ENCODE measurements at regions not wholly inside any gene's neighbourhood (a gene's known extent, or its start where the extent isn't known, plus 50 kb on each side); places are given as distances from the start of the nearest gene placed in this dataset.

GRCh38 chr1:5662744-5663126, 329.5 kb downstream of the NPHP4 start:
- Histone ChIP-seq H3K9ac (no peak overlapping the region), H3K79me2 (no peaks in the 10 kb centered on the region), H3K9me3 (ENCODE audit: control insufficient read depth, low read length) (no peaks in the 10 kb centered on the region), H3K36me3 (ENCODE audit: control insufficient read depth, insufficient read depth, low read length) (no peaks in the 10 kb centered on the region), H3K27me3 (ENCODE audit: control insufficient read depth, insufficient read depth, low read length) (no peaks in the 10 kb centered on the region), H3K4me3 (ENCODE audit: low read depth, low read length) (no peak overlapping the region), H3K4me2 (ENCODE audit: low read length) (no peak overlapping the region), H3K27ac (no peak overlapping the region), H3K4me1 (no peaks in the 10 kb centered on the region), H2AFZ (no peak overlapping the region)
- no peak for TF ChIP-seq CTCF (IDR thresholded peaks at IDR 0.05)

- Histone ChIP-seq H3K27ac (no peak overlapping the region), H3K79me2 (no peaks in the 10 kb centered on the region), H3K4me1 (no peaks in the 10 kb centered on the region), H3K36me3 (ENCODE audit: control insufficient read depth, insufficient read depth, low read length) (no peaks in the 10 kb centered on the region), H3K4me2 (ENCODE audit: low read length) (no peak overlapping the region), H3K9ac (no peak overlapping the region), H2AFZ (no peak overlapping the region), H3K4me3 (ENCODE audit: low read depth, low read length) (no peak overlapping the region), H3K27me3 (ENCODE audit: control insufficient read depth, insufficient read depth, low read length) (no peaks in the 10 kb centered on the region), H3K9me3 (ENCODE audit: control insufficient read depth, low read length) (no peaks in the 10 kb centered on the region)
- TF ChIP-seq CTCF (IDR thresholded peaks at IDR 0.05) = no peak
Measured at GRCh38 chr1:5662086-5662743, 330.0 kb downstream of the NPHP4 start.

- no peak overlapping the region for H2AFZ ChIP-seq
- TF ChIP-seq CTCF (IDR thresholded peaks at IDR 0.05) = no peak
- H3K4me1 ChIP-seq = no peaks in the 10 kb centered on the region
Measured at GRCh38 chr1:5661196-5662085, 330.8 kb downstream of the NPHP4 start.

GRCh38 chr1:5660141-5660935, 331.9 kb downstream of the NPHP4 start:
- no peak for TF ChIP-seq CTCF (IDR thresholded peaks at IDR 0.05)
- H3K9ac ChIP-seq = no peak overlapping the region
- no peak overlapping the region for H2AFZ ChIP-seq
- no peak overlapping the region for H3K4me2 ChIP-seq (ENCODE audit: low read length)
- H3K9me3 ChIP-seq (ENCODE audit: control insufficient read depth, low read length) = no peaks in the 10 kb centered on the region
- no peak overlapping the region for H3K27ac ChIP-seq
- no peak overlapping the region for H3K4me3 ChIP-seq (ENCODE audit: low read depth, low read length)
- no peaks in the 10 kb centered on the region for H3K79me2 ChIP-seq
- no peaks in the 10 kb centered on the region for H3K36me3 ChIP-seq (ENCODE audit: control insufficient read depth, insufficient read depth, low read length)
- no peaks in the 10 kb centered on the region for H3K27me3 ChIP-seq (ENCODE audit: control insufficient read depth, insufficient read depth, low read length)
- H3K4me1 ChIP-seq = no peaks in the 10 kb centered on the region

More at GRCh38 chr1:5661196-5662085, 330.8 kb downstream of the NPHP4 start:
- Histone ChIP-seq H3K9me3 (ENCODE audit: control insufficient read depth, low read length) (no peaks in the 10 kb centered on the region), H3K4me2 (ENCODE audit: low read length) (no peak overlapping the region), H3K4me3 (ENCODE audit: low read depth, low read length) (no peak overlapping the region), H3K27me3 (ENCODE audit: control insufficient read depth, insufficient read depth, low read length) (no peaks in the 10 kb centered on the region), H3K79me2 (no peaks in the 10 kb centered on the region), H3K9ac (no peak overlapping the region), H3K36me3 (ENCODE audit: control insufficient read depth, insufficient read depth, low read length) (no peaks in the 10 kb centered on the region), H3K27ac (no peak overlapping the region)
